Activated T-helper 1 cell treated with anti-CD3 and anti-CD28 coated beads, Interleukin-12 subunit alpha, Interleukin-12 subunit beta, Interleukin-2, Interleukin-4 antibody, amounts not matched to agents 30 ng/mL and 10 ng/mL and 1 ng/mL, durations not matched to agents 14 hours and 24 hours and 36 hours (primary cell): ENCODE measurements at regions not wholly inside any gene's neighbourhood (a gene's known extent, or its start where the extent isn't known, plus 50 kb on each side); places are given as distances from the start of the nearest gene placed in this dataset.
"Not testable (repeated sequence)": the region's sequence is repeated elsewhere in the genome, so short reads cannot be mapped to it uniquely, and the experiment has no call there.

ENCODE experiments used
- DNase-seq: peaks from one replicate; pipeline ENCODE4 v3.0.0; 2021; ENCODE audit warnings: low spot score
- H3K27ac Mint-ChIP-seq: one replicate; pipeline ENCODE4 v1.8.0; 2021; ENCODE audit warnings: mild to moderate bottlenecking, mixed read lengths
- H3K27me3 Mint-ChIP-seq: one replicate; pipeline ENCODE4 v1.8.0; 2022; ENCODE audit warnings: mild to moderate bottlenecking, moderate library complexity, mixed read lengths; ENCODE audit not compliant: insufficient read depth
- H3K36me3 Mint-ChIP-seq: one replicate; pipeline ENCODE4 v1.8.0; 2021; ENCODE audit warnings: low read depth, mixed read lengths
- H3K4me1 Mint-ChIP-seq: one replicate; pipeline ENCODE4 v1.8.0; 2021; ENCODE audit warnings: low read depth, mixed read lengths
- H3K4me3 Mint-ChIP-seq: one replicate; pipeline ENCODE4 v1.8.0; 2021; ENCODE audit warnings: mild to moderate bottlenecking, moderate library complexity, mixed read lengths
- H3K9me3 Mint-ChIP-seq: one replicate; pipeline ENCODE4 v1.8.0; 2021; ENCODE audit warnings: mixed read lengths
- intact Hi-C: fragments of 100-400 bp; cut with micrococcal nuclease; formaldehyde crosslinking; loops from one replicate; pipeline ENCODE4 v1.15.1; 2024

DNA sequence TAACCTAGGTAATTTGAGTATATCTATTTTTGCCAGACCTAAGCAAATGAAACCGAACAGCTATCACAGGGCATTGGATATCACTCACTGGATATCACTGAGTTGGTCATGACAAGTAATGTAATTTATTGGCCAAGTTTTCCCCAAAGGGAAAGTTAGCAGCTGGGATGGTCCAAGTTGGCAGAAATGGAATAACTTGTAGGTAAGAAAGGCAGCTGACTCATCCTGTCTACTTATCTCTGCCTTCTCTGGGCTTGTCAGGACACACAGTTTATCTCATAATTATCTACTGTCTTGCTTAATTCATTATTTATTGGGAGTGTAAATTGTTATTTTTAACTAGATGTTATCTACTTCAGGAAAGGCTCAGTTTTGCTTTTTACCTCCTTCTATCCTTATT, 502.0 kb upstream of the DPP6 start:
- no peak for DNase-seq
- Mint-ChIP-seq H3K9me3 (peaks cover 10% of the 10 kb centered on the region), H3K4me1 (no peaks in the 10 kb centered on the region), H3K27me3 (no peaks in the 10 kb centered on the region), H3K4me3 (no peak overlapping the region), H3K27ac (no peak overlapping the region), H3K36me3 (no peaks in the 10 kb centered on the region)
- intact Hi-C loops = no loop called here

- no peak overlapping the region for H3K27ac Mint-ChIP-seq
Measured at GRCh38 chr7:153564391-153564790, 487.8 kb upstream of the DPP6 start.

DNA sequence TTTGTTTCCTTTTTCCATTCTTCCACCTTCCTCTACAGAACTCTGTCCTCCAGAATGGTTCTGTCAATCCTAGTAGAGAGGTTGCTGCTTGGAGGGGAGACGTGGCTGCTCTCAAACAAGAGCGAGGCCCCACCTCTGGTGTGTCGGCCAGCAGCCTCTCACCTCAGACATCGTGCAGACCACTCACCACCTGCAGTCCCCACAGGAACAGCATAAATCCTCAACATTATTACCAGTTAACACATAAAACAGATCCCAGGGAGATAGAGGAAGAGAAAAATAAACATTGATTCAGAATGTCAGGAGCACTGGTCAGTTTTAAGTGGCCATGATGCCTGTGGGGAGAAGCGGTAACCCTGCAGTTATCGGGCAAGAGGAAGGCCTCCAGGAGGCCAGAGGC, 485.9 kb upstream of the DPP6 start:
- peaks cover 52% of the 10 kb centered on the region for H3K9me3 Mint-ChIP-seq
- H3K4me3 Mint-ChIP-seq = no peak overlapping the region
- H3K36me3 Mint-ChIP-seq = no peaks in the 10 kb centered on the region
- no peak for DNase-seq
- intact Hi-C loops = no loop called here
- H3K27me3 Mint-ChIP-seq = no peaks in the 10 kb centered on the region
- H3K27ac Mint-ChIP-seq = no peak overlapping the region
- no peaks in the 10 kb centered on the region for H3K4me1 Mint-ChIP-seq

More at GRCh38 chr7:153564391-153564790, 487.8 kb upstream of the DPP6 start:
- no peak for DNase-seq
- peaks cover 35% of the 10 kb centered on the region for H3K9me3 Mint-ChIP-seq
- no peaks in the 10 kb centered on the region for H3K4me1 Mint-ChIP-seq
- H3K4me3 Mint-ChIP-seq = no peak overlapping the region
- no peaks in the 10 kb centered on the region for H3K27me3 Mint-ChIP-seq
- H3K36me3 Mint-ChIP-seq = no peaks in the 10 kb centered on the region
- intact Hi-C loops = no loop called here

- Mint-ChIP-seq H3K36me3 (no peaks in the 10 kb centered on the region), H3K4me1 (no peaks in the 10 kb centered on the region), H3K27me3 (no peaks in the 10 kb centered on the region), H3K9me3 (peaks cover 54% of the 10 kb centered on the region), H3K4me3 (no peak overlapping the region), H3K27ac (no peak overlapping the region)
- intact Hi-C loops = no loop called here
- no peak for DNase-seq
Measured at GRCh38 chr7:153567426-153567825, 484.8 kb upstream of the DPP6 start.

GRCh38 chr7:153569520-153569919, 482.7 kb upstream of the DPP6 start:
- H3K36me3 Mint-ChIP-seq, DNase-seq, H3K27me3 Mint-ChIP-seq, H3K4me1 Mint-ChIP-seq, H3K27ac Mint-ChIP-seq, H3K4me3 Mint-ChIP-seq, intact Hi-C loops: not testable (repeated sequence)
- H3K9me3 Mint-ChIP-seq = peaks cover 62% of the 10 kb centered on the region

GRCh38 chr7:153576096-153576495, 476.1 kb upstream of the DPP6 start:
- Mint-ChIP-seq H3K4me1 (no peaks in the 10 kb centered on the region), H3K27me3 (no peaks in the 10 kb centered on the region), H3K27ac (no peak overlapping the region), H3K36me3 (no peaks in the 10 kb centered on the region), H3K9me3 (peaks cover 55% of the 10 kb centered on the region), H3K4me3 (no peak overlapping the region)
- DNase-seq = no peak
- intact Hi-C loops = no loop called here

GRCh38 chr7:153581419-153581818, 470.8 kb upstream of the DPP6 start:
- H3K36me3 Mint-ChIP-seq = no peaks in the 10 kb centered on the region
- H3K27me3 Mint-ChIP-seq = no peaks in the 10 kb centered on the region
- H3K4me1 Mint-ChIP-seq = no peaks in the 10 kb centered on the region
- no peak overlapping the region for H3K27ac Mint-ChIP-seq
- H3K4me3 Mint-ChIP-seq = no peak overlapping the region
- no peak for DNase-seq
- intact Hi-C loops = no loop called here
- H3K9me3 Mint-ChIP-seq = peaks cover 44% of the 10 kb centered on the region

- Mint-ChIP-seq H3K4me1 (no peaks in the 10 kb centered on the region), H3K27ac (no peak overlapping the region), H3K36me3 (no peaks in the 10 kb centered on the region), H3K4me3 (no peak overlapping the region), H3K9me3 (peaks cover 24% of the 10 kb centered on the region), H3K27me3 (no peaks in the 10 kb centered on the region)
- intact Hi-C loops = no loop called here
- DNase-seq = no peak
Measured at GRCh38 chr7:153584132-153584531, 468.1 kb upstream of the DPP6 start.

DNA sequence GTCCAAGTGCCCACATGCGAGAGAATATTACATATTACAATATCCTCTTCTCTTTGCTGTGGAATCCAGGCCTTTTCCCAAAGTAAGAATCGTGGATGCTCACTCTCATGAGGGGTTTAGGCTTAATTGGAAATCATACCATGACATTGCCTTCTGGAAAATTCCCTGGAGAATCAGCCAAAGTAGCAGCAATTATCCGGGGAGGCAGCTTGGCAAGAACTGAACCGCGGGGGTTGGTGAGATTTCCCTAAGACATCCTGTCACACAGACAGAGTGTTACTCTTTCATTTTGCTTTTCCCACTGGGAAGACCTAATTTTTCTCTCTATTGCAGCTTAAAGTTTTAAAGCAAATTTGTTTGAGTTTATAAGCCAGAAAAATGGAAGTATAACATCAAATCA, 463.6 kb upstream of the DPP6 start:
- DNase-seq = no peak
- peaks cover 5% of the 10 kb centered on the region for H3K9me3 Mint-ChIP-seq
- intact Hi-C loops = no loop called here
- H3K4me1 Mint-ChIP-seq = no peaks in the 10 kb centered on the region
- no peak overlapping the region for H3K27ac Mint-ChIP-seq
- H3K4me3 Mint-ChIP-seq = no peak overlapping the region
- no peaks in the 10 kb centered on the region for H3K36me3 Mint-ChIP-seq
- H3K27me3 Mint-ChIP-seq = no peaks in the 10 kb centered on the region

DNA sequence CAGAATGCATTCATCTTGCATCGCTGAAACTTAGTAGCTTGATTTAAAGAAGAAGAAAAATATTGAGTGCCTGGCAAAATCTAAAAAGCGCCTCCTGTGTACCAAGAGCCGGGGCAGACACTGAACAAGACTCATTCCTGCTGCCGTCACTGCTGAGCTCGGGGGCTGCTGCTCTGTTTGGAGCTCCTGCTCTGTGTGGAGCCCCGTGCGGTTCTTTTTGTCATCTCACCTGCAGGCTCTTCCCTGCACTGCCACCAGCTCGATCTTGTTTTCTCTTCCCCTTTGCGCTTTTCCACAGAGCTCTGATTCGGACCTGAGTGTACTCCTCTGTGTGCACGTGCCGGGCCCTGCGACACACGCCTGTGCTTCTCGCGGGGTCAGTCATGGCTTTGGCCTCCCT, 462.1 kb upstream of the DPP6 start:
- no peak overlapping the region for H3K4me3 Mint-ChIP-seq
- intact Hi-C loops = no loop called here
- H3K4me1 Mint-ChIP-seq = no peaks in the 10 kb centered on the region
- DNase-seq = no peak
- no peak overlapping the region for H3K27ac Mint-ChIP-seq
- H3K9me3 Mint-ChIP-seq = no peaks in the 10 kb centered on the region
- H3K27me3 Mint-ChIP-seq = no peaks in the 10 kb centered on the region
- H3K36me3 Mint-ChIP-seq = no peaks in the 10 kb centered on the region

GRCh38 chr7:153590571-153590970, 461.6 kb upstream of the DPP6 start:
- no peaks in the 10 kb centered on the region for H3K36me3 Mint-ChIP-seq
- no peak for DNase-seq

GRCh38 chr7:153607354-153607753, 444.8 kb upstream of the DPP6 start:
- Mint-ChIP-seq H3K9me3 (peaks cover 14% of the 10 kb centered on the region), H3K27me3 (no peaks in the 10 kb centered on the region), H3K4me3 (no peak overlapping the region), H3K36me3 (no peaks in the 10 kb centered on the region), H3K27ac (no peak overlapping the region), H3K4me1 (no peaks in the 10 kb centered on the region)
- DNase-seq = no peak
- intact Hi-C loops = no loop called here

More at GRCh38 chr7:153590571-153590970, 461.6 kb upstream of the DPP6 start:
- H3K4me1 Mint-ChIP-seq = no peaks in the 10 kb centered on the region
- no peak overlapping the region for H3K4me3 Mint-ChIP-seq
- no peak overlapping the region for H3K27ac Mint-ChIP-seq
- intact Hi-C loops = no loop called here
- H3K9me3 Mint-ChIP-seq = no peaks in the 10 kb centered on the region
- no peaks in the 10 kb centered on the region for H3K27me3 Mint-ChIP-seq

DNA sequence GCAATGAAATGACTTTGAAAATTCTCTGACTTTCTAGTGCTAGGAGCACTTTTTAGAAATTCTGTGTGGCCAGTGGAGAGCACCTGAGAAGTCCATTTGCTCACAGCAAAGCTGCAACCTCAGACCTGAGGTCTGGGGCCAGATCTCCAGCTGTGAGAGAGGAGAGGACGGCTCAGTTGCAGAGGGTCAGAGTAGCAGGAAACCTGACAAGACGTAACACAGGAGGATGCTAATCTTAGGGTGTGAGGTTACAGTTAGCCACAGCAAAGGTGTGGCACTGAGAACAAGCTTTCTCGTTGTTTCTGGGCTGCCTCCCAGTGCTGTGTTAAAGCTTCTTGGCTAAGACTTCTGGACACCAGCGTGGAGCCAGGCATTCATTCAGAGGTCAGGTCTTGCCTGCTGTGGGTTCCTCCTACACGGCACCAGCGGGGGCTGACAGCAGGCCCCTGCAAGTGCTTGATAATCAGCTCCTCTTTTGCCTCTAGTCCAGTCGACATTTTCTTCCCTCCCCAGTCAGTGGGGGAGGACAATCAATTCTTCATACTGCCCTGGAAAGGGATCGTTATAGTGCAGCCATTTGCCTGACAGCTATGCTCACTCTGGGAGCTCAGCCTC, 435.4 kb upstream of the DPP6 start:
- Mint-ChIP-seq H3K27me3 (no peaks in the 10 kb centered on the region), H3K9me3 (peaks cover 3% of the 10 kb centered on the region), H3K4me3 (no peak overlapping the region), H3K4me1 (no peaks in the 10 kb centered on the region), H3K36me3 (no peaks in the 10 kb centered on the region), H3K27ac (no peak overlapping the region)
- intact Hi-C loops = no loop called here
- DNase-seq = no peak

DNA sequence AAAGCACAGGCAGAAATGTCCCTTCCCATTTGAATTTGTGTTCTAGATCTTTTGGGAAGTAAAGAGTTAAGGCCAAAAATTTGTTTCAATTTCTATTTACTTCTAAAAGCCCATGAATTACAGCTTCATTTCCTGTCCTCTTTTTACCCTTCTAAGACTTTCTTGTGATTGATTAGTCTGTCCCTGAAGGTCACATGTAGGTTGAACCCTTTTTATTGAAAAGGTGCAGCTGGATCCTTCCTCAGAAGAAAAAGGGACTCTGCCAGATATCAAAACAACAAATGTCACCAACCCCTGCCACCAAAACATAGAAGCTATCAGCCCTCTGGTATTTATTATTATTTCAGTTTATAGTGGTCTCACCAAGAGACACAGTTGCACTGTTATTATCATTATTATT, 424.9 kb upstream of the DPP6 start:
- Mint-ChIP-seq H3K36me3 (no peaks in the 10 kb centered on the region), H3K27me3 (no peaks in the 10 kb centered on the region), H3K27ac (no peak overlapping the region), H3K4me1 (no peaks in the 10 kb centered on the region), H3K9me3 (peaks cover 24% of the 10 kb centered on the region), H3K4me3 (no peak overlapping the region)
- no peak for DNase-seq
- intact Hi-C loops = no loop called here
